IMR-90 (cell line): ENCODE measurements at regions not wholly inside any gene's neighbourhood (a gene's known extent, or its start where the extent isn't known, plus 50 kb on each side); places are given as distances from the start of the nearest gene placed in this dataset.

Source experiments
- ATAC-seq: fragments of 200-7000 bp; cut with Tn5 transposase; 2 replicates; pipeline ENCODE4 v1.9.1; 2020; ENCODE audit warnings: low read depth, mild to moderate bottlenecking, moderate library complexity
- BruUV-seq: library from RNA; stranded (reverse); fragments of 400-500 nt; replicated peaks from 2 replicates; lab custom pipeline; 2021; lab: Mats Ljungman, UMichigan
- CTCF ChIA-PET: fragments of 300-600 bp; formaldehyde crosslinking; extraction: SDS; loops from one replicate; lab custom pipeline; 2021; ENCODE audit warnings: antibody characterized with exemption; lab: Yijun Ruan, JAX
- POLR2A ChIA-PET: fragments of 300-600 bp; sonication (Branson Sonifier 250); formaldehyde crosslinking; loops from one replicate; lab custom pipeline; 2022; ENCODE audit warnings: antibody characterized with exemption; ENCODE audit not compliant: unreplicated experiment; lab: Charles Lee
- DNase-seq: peaks from one replicate; pipeline ENCODE4 v3.0.0; 2013
- H2AFZ ChIP-seq: replicated peaks from 2 replicates; pipeline ENCODE3; 2013; ENCODE audit warnings: low read length, mild to moderate bottlenecking; ENCODE audit not compliant: poor library complexity
- H2AK5ac ChIP-seq: 2 replicates; pipeline ENCODE4 v1.6.1; 2013; ENCODE audit warnings: low read depth, low read length, inconsistent platforms
- H2AK9ac ChIP-seq: replicated peaks from 2 replicates; pipeline ENCODE3; 2013; ENCODE audit warnings: mild to moderate bottlenecking, low read depth, low read length, moderate library complexity; ENCODE audit not compliant: poor library complexity
- H2BK120ac ChIP-seq: 2 replicates; pipeline ENCODE4 v1.6.1; 2013; ENCODE audit warnings: low read depth, low read length, inconsistent platforms
- H2BK15ac ChIP-seq: 3 replicates; pipeline ENCODE4 v1.6.1; 2013; ENCODE audit warnings: low read depth, low read length, inconsistent platforms
- H2BK20ac ChIP-seq: 2 replicates; pipeline ENCODE4 v1.6.1; 2013; ENCODE audit warnings: low read depth, mild to moderate bottlenecking, inconsistent platforms, low read length, moderate library complexity
- H2BK5ac ChIP-seq: 2 replicates; pipeline ENCODE4 v1.6.1; 2013; ENCODE audit warnings: mild to moderate bottlenecking, low read depth, low read length, inconsistent platforms; ENCODE audit not compliant: poor library complexity, severe bottlenecking
- H3K14ac ChIP-seq: replicated peaks from 2 replicates; pipeline ENCODE4 v1.6.1; 2013; ENCODE audit warnings: low read depth, low read length, inconsistent platforms
- H3K18ac ChIP-seq: 2 replicates; pipeline ENCODE4 v1.6.1; 2013; ENCODE audit warnings: low read depth, low read length, control low read depth
- H3K23ac ChIP-seq: 2 replicates; pipeline ENCODE4 v1.6.1; 2013; ENCODE audit warnings: low read depth, low read length, inconsistent platforms
- H3K27ac ChIP-seq: 2 replicates; pipeline ENCODE4 v1.5.1; 2013; ENCODE audit warnings: mild to moderate bottlenecking, control low read depth, low read length; ENCODE audit not compliant: insufficient read depth
- H3K27me3 ChIP-seq: 2 replicates; pipeline ENCODE4 v1.6.1; 2013; ENCODE audit warnings: low read length; ENCODE audit not compliant: control insufficient read depth, insufficient read depth
- H3K36me3 ChIP-seq: 2 replicates; pipeline ENCODE4 v1.6.1; 2013; ENCODE audit warnings: low read length, mixed read lengths; ENCODE audit not compliant: control insufficient read depth, insufficient read depth
- H3K4ac ChIP-seq: 2 replicates; pipeline ENCODE4 v1.6.1; 2013; ENCODE audit warnings: low read depth, low read length, inconsistent platforms
- H3K4me1 ChIP-seq: 2 replicates; pipeline ENCODE4 v1.6.1; 2013; ENCODE audit warnings: low read length, mixed read lengths; ENCODE audit not compliant: control insufficient read depth, insufficient read depth
- H3K4me2 ChIP-seq: 2 replicates; pipeline ENCODE4 v1.6.1; 2013; ENCODE audit warnings: low read depth, mild to moderate bottlenecking, control low read depth, low read length, moderate library complexity
- H3K4me3 ChIP-seq: 2 replicates; pipeline ENCODE4 v1.5.1; 2013; ENCODE audit warnings: low read depth, mild to moderate bottlenecking, control low read depth, low read length, moderate library complexity; ENCODE audit not compliant: insufficient read depth
- H3K56ac ChIP-seq: 2 replicates; pipeline ENCODE4 v1.6.1; 2013; ENCODE audit warnings: low read length, inconsistent platforms; ENCODE audit not compliant: insufficient read depth; ENCODE audit errors: extremely low read depth
- H3K79me1 ChIP-seq, 2 experiments: 2 replicates each; pipeline ENCODE4 v1.6.1; 2013; ENCODE audit warnings: low read length in 2 of 2, inconsistent platforms in 1 of 2, low read depth in 1 of 2
- H3K9ac ChIP-seq: 2 replicates; pipeline ENCODE4 v1.6.1; 2013; ENCODE audit warnings: low read depth, low read length, control low read depth
- H3K9me1 ChIP-seq: 2 replicates; pipeline ENCODE4 v1.6.1; 2013; ENCODE audit warnings: low read length, inconsistent platforms; ENCODE audit not compliant: insufficient read depth
- H3K9me3 ChIP-seq: 2 replicates; pipeline ENCODE4 v1.6.1; 2013; ENCODE audit warnings: low read length; ENCODE audit not compliant: control insufficient read depth, insufficient read depth
- H4K20me1 ChIP-seq: 2 replicates; pipeline ENCODE4 v1.6.1; 2013; ENCODE audit warnings: low read length, inconsistent platforms; ENCODE audit not compliant: insufficient read depth
- H4K5ac ChIP-seq: 2 replicates; pipeline ENCODE4 v1.6.1; 2013; ENCODE audit warnings: mild to moderate bottlenecking, low read depth, low read length, control low read depth
- H4K8ac ChIP-seq, 2 experiments: 2 replicates each; pipeline ENCODE4 v1.6.1; 2013; ENCODE audit warnings: low read depth in 2 of 2, low read length in 2 of 2, control low read depth in 1 of 2, inconsistent platforms in 1 of 2
- H4K91ac ChIP-seq: 2 replicates; pipeline ENCODE4 v1.6.1; 2013; ENCODE audit warnings: low read depth, low read length, inconsistent platforms; ENCODE audit not compliant: insufficient read depth
- CEBPB ChIP-seq: IDR thresholded peaks from 2 replicates; pipeline ENCODE4 v1.6.1; 2012; ENCODE audit warnings: low read depth, low read length, improper control_type of control experiment
- FOS ChIP-seq: fragments of 150-350 bp; IDR thresholded peaks from 2 replicates; pipeline ENCODE4 v1.6.1; 2016; ENCODE audit warnings: low read depth, low read length
- MAFK ChIP-seq: IDR thresholded peaks from 2 replicates; pipeline ENCODE4 v1.6.1; 2012; ENCODE audit warnings: low read depth, low read length, improper control_type of control experiment
- MAZ ChIP-seq: IDR thresholded peaks from 2 replicates; pipeline ENCODE4 v1.6.1; 2012; ENCODE audit warnings: low read depth, mild to moderate bottlenecking, low read length, improper control_type of control experiment, moderate library complexity, borderline replicate concordance
- NFE2L2 ChIP-seq: fragments of 150-350 bp; IDR thresholded peaks from 2 replicates; pipeline ENCODE4 v1.6.1; 2016; ENCODE audit warnings: low read depth, mild to moderate bottlenecking, low read length
- POLR2A ChIP-seq: IDR thresholded peaks from 2 replicates; pipeline ENCODE4 v1.6.1; 2012; ENCODE audit warnings: mild to moderate bottlenecking, low read depth, low read length
- RAD21 ChIP-seq: IDR thresholded peaks from 2 replicates; pipeline ENCODE4 v1.6.1; 2012; ENCODE audit warnings: low read length, improper control_type of control experiment
- RCOR1 ChIP-seq: IDR thresholded peaks from 2 replicates; pipeline ENCODE4 v1.6.1; 2012; ENCODE audit warnings: mild to moderate bottlenecking, low read length, improper control_type of control experiment; ENCODE audit not compliant: insufficient replicate concordance
- RFX5 ChIP-seq: IDR thresholded peaks from 2 replicates; pipeline ENCODE4 v1.8.0; 2012; ENCODE audit warnings: low read depth, mild to moderate bottlenecking, low read length, moderate library complexity
- WGBS, 2 experiments: methylation state at CpG; one replicate each; pipeline versions ENCODE4 v1.1.5 to v1.1.7; 2013; ENCODE audit warnings: missing lambda C conversion rate in 2 of 2; ENCODE audit not compliant: insufficient read length in 1 of 2; ENCODE audit errors: extremely low coverage in 2 of 2; 5-methylcytosine and 5-hydroxymethylcytosine counted together
- dilution Hi-C: fragments of 300-500 bp; cut with HindIII; formaldehyde crosslinking; loops from one replicate; pipeline ENCODE4 v1.14.3; 2018; ENCODE audit warnings: low sequenced_read_pairs; ENCODE audit not compliant: unreplicated experiment
- in situ Hi-C: fragments of 300-500 bp; cut with MboI; formaldehyde crosslinking; loops from 3 replicates; pipeline ENCODE4 v1.14.3; 2019; ENCODE audit warnings: low sequenced_read_pairs, inconsistent platforms, mixed read lengths
- intact Hi-C: fragments of 100-400 bp; cut with micrococcal nuclease; formaldehyde crosslinking; loops from 2 replicates; pipeline ENCODE4 v1.10.0; 2022
- TF ChIP-seq, protein P1 (sequence below): fragments of 150-350 bp; IDR thresholded peaks from 2 replicates; pipeline ENCODE4 v1.6.1; 2016; ENCODE audit warnings: low read depth, mild to moderate bottlenecking, low read length, moderate library complexity, borderline replicate concordance
- TF ChIP-seq, protein P2 (sequence below): conservative IDR thresholded peaks from 2 replicates; pipeline ENCODE4 v1.5.1; 2012; ENCODE audit warnings: mild to moderate bottlenecking, low read depth, low read length, improper control_type of control experiment

DNA sequence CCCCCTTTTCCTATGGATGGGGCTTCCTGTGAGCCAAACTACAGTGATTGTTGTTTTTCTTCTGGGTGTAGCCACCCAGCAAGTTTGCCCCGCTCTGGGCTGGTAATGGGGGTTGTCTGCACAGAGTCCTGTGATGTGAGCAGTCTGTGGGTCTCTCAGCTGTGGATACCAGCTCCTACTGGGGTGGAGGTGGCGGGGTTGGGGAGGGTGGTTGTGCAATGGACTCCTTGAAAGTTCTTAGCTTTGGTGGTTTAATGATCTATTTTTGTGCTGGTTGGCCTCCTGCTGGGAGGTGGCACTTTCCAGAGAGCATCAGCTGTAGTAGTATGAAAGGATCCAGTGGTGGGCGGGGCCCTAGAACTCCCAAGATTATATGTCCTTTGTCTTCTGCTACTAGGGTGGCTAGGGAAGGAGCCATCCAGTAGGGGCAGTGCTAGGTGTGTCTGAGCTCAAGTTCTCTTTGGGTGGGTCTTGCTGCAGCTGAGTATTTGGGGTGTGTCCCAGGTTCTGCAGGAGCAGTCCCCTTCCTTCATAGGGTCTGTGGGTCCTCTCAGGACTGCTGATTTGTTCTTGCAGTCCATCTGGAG is 275.6 kb upstream of the PAPPA start:
- Histone ChIP-seq H3K27ac (no peak overlapping the region), H3K9me3 (no peaks in the 10 kb centered on the region), H2BK120ac (no peak overlapping the region), H2AFZ (no peak overlapping the region), H3K27me3 (no peaks in the 10 kb centered on the region), H3K9ac (no peak overlapping the region), H3K36me3 (no peaks in the 10 kb centered on the region), H3K4me3 (no peak overlapping the region), H4K91ac (no peak overlapping the region), H4K5ac (0 out of 2 replicates have a peak overlapping the region, but pooled peaks have one; percentile 24), H3K56ac (no peak overlapping the region), H2AK5ac (no peak overlapping the region), H3K4me2 (no peak overlapping the region), H2BK20ac (no peak overlapping the region), H3K18ac (peak overlapping the region; percentile 82), H2BK15ac (peak overlapping the region; percentile 45; the same call in 1 of the 3 replicates), H4K20me1 (no peaks in the 10 kb centered on the region), H3K79me1 (no peaks in the 10 kb centered on the region), H4K8ac (no peak overlapping the region), H3K4ac (no peak overlapping the region), H2AK9ac (no peak overlapping the region), H3K9me1 (no peaks in the 10 kb centered on the region), H3K23ac (no peak overlapping the region), H2BK5ac (no peak overlapping the region), H3K4me1 (no peaks in the 10 kb centered on the region; the same call in 1 of the 2 replicates), H3K14ac (no peak overlapping the region)
- dilution Hi-C loops = no loop called here
- BruUV-seq = no TSS peak
- in situ Hi-C loops = no loop called here
- no peak for TF ChIP-seq CEBPB
- TF ChIP-seq MAZ = no peak
- TF ChIP-seq NFE2L2 = no peak
- TF ChIP-seq RAD21 = no peak
- no peak for TF ChIP-seq FOS
- TF ChIP-seq, protein P1, sequence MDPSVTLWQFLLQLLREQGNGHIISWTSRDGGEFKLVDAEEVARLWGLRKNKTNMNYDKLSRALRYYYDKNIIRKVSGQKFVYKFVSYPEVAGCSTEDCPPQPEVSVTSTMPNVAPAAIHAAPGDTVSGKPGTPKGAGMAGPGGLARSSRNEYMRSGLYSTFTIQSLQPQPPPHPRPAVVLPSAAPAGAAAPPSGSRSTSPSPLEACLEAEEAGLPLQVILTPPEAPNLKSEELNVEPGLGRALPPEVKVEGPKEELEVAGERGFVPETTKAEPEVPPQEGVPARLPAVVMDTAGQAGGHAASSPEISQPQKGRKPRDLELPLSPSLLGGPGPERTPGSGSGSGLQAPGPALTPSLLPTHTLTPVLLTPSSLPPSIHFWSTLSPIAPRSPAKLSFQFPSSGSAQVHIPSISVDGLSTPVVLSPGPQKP = no peak
- TF ChIP-seq RFX5 = no peak
- TF ChIP-seq, protein P2, sequence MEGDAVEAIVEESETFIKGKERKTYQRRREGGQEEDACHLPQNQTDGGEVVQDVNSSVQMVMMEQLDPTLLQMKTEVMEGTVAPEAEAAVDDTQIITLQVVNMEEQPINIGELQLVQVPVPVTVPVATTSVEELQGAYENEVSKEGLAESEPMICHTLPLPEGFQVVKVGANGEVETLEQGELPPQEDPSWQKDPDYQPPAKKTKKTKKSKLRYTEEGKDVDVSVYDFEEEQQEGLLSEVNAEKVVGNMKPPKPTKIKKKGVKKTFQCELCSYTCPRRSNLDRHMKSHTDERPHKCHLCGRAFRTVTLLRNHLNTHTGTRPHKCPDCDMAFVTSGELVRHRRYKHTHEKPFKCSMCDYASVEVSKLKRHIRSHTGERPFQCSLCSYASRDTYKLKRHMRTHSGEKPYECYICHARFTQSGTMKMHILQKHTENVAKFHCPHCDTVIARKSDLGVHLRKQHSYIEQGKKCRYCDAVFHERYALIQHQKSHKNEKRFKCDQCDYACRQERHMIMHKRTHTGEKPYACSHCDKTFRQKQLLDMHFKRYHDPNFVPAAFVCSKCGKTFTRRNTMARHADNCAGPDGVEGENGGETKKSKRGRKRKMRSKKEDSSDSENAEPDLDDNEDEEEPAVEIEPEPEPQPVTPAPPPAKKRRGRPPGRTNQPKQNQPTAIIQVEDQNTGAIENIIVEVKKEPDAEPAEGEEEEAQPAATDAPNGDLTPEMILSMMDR = no peak
- TF ChIP-seq RCOR1 = no peak
- no peak for TF ChIP-seq MAFK
- TF ChIP-seq POLR2A = no peak
- 100% methylated on average over 1 of the region's 3 CpGs; no CpG with 5 or more reads in 1 of the 2 experiments for WGBS, 2 experiments
- ChIA-PET CTCF (interaction anchor here (1.1 kb wide), 2 partner anchors 12 to 29 kb away, joined by 3 read pairs; no protein-coding TSS in a partner anchor), POLR2A (no interaction called here)
- DNase-seq (no peak), ATAC-seq (no peak)
- intact Hi-C loops = no loop called here
